Activated T-helper 1 cell treated with anti-CD3 and anti-CD28 coated beads, Interleukin-2, amount 50 U/mL, for 16 hours (primary cell): ENCODE measurements at regions not wholly inside any gene's neighbourhood (a gene's known extent, or its start where the extent isn't known, plus 50 kb on each side); places are given as distances from the start of the nearest gene placed in this dataset.

ENCODE experiments used
- DNase-seq, 2 donors: peaks; one replicate each; pipeline ENCODE4 v3.0.0-alpha.2; 2020; ENCODE audit warnings: low read depth in 1 of 2, low spot score in 1 of 2

DNA sequence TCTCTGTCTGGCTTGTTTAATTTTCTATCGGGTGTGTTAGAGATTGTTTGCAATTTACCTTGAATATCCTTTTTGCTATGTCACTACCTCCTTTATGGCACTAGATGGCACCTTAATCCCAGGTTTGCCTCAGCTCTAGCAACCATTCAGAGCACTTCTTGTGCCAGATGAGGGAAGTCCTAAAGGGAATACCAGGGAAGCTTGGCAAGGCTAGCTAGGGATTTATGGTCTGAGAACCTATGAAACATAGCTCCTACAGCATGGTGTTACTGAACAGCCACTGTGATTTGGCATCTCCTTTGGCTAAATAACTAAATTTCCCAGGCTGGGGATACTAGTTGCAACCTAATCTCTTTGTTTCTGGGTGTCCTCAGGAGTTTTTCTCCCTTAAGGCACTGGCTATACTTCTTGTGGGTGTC is 69.0 kb upstream of the VOPP1 start:
- DNase-seq, result peak in 1 of 2 donors; percentile 8

DNA sequence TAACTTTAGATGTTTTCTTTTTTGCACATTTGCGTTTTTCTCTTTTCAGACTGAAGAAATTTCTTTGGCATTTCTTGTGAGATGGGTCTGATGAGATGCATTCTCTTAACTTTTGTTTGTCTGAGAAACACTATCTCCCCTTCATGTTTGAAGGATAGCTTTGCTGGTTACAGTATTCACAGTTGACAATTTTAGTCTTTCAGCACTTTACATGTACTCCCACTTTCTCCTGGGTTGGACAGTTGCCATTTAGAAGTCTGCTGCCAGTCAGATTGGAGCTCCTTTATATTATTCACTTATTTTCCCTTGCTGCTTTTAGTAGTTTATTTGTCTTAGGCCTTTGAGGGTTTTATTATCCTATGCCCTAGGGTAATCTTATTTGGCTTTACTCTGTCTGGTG is 67.3 kb upstream of the VOPP1 start:
- no peak for DNase-seq

DNA sequence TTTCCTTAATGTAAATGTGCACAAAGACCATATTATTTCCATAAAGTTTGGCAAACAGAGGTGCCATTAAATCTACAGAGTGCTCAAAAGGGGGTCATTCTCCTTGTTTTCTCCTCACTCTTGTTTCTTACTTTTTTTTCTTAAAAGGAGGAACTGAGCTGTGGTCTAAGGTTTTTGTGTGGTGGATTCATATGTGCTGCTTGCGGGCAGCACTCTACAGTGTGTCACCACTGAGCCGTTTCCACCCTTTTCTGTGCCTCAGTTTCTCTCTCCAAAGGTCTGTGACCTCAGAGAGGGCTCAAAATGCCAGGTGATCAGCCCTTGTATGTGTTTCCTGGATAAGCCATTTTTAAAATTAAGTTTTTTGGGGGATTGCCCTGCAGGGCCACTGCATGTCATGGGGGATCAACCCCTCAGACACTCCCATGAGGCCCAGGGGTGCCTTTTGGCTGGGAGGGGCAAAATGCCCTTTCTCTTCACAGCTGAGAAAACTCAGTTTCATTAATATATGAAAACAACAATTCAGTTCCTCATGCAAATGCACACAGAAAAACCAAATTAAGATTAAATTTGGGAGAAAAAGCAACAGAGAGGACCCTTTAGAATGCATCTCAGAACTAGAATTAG is 56.9 kb upstream of the VOPP1 start:
- no peak for DNase-seq

DNA sequence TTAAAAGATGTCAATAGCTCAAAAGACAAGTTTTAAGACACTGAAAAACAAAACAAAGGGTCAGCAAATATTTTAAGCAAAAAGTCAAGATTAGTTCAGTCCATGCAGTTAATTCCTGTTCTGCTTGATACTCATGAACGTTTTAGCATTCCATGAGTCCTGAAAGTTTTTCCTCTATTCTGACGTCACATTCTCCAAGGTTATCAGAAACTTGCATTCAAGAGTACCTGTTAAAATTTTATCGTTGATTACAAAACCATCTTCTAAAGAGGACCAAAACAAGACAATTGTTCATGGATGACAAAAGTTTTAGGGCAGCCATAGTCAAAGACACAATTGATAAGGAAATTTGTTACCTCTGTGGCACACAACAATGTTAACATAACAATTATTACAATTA is 52.5 kb upstream of the VOPP1 start:
- no peak for DNase-seq

DNA sequence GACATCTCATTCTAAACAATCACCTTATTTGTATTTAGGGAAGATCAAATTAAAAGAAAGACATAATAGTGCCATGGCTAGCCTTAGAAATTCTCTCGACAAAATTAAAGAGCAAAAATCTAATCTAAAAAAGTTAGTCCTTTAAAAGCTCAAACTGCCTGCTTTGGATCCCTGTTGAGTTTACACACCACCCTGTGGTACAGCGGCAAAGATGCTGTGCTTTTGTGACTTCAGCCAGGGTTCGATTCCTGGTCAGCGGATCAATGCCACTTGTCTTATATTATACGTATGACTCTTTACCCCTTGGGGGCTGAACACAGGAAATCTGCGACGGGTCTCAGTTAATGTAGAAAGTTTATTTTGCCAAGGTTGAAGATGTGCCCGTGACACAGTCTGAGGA is 51.3 kb upstream of the VOPP1 start:
- no peak for DNase-seq

DNA sequence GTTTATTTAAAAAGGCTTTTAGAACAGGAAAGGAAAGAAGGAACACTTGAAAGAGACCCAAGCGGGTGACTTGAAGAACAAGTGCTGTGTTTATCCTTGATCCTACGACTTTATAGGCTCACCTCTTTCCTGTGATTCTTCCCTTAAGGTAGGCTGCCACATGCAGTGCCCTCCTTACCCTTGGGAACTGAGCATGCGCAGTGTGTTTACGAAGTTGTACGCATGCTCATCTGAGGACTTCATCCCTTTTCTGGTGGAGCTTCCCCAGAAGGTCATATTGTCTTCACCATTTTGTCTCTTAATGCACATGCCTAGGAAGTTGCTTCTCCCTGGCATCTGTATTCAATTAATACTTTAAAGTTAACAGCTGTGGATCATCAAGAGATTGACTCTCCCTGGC is 49.9 kb upstream of the VOPP1 start:
- DNase-seq, result no peak
